H1 (cell line): ENCODE measurements at regions not wholly inside any gene's neighbourhood (a gene's known extent, or its start where the extent isn't known, plus 50 kb on each side); places are given as distances from the start of the nearest gene placed in this dataset.

Experiments
- HDAC2 ChIP-seq, 2 experiments: fragments of 300-600 bp in 1 of 2; sonication (generic) in 1 of 2; IDR thresholded peaks; 2 replicates each; pipeline ENCODE4 v1.6.1; 2011 to 2012; ENCODE audit warnings: low read depth in 2 of 2, low read length in 2 of 2, mild to moderate bottlenecking in 2 of 2, moderate library complexity in 2 of 2, borderline replicate concordance in 1 of 2, inconsistent platforms in 1 of 2
- MAFK ChIP-seq: IDR thresholded peaks from 2 replicates; pipeline ENCODE4 v1.6.1; 2012; ENCODE audit warnings: low read depth, mild to moderate bottlenecking, improper control_type of control experiment, low read length
- RBBP5 ChIP-seq: IDR thresholded peaks from 2 replicates; pipeline ENCODE4 v1.7.1; 2012; ENCODE audit warnings: low read depth, mild to moderate bottlenecking, inconsistent platforms, low read length, moderate library complexity, borderline replicate concordance
- TF ChIP-seq, protein P1 (sequence below): fragments of 300-600 bp; sonication (generic); IDR thresholded peaks from 2 replicates; pipeline ENCODE4 v1.7.1; 2012; ENCODE audit warnings: low read length, moderate library complexity, mild to moderate bottlenecking, inconsistent platforms; ENCODE audit not compliant: insufficient replicate concordance

DNA sequence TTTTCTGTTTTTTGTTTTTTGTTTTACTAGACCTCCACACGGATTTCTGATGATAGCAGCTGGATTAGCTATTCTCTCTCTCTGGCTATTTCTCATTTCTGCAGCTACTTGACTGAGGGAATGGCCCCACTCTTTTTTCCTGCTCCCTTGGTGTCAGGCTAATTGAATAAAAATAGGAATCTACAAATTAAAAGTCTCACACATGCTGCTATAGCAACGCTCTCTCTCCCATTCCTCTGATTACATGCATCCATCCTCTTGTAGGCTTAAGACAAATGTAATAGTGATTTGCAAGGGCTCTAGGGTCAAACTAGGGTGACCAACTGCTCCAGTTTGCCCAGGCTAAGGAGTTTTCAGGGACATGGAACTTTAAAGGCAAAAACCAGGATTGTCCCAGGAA lies 221.8 kb downstream of the PHLDA1 start (continued):
- TF ChIP-seq, protein P1, sequence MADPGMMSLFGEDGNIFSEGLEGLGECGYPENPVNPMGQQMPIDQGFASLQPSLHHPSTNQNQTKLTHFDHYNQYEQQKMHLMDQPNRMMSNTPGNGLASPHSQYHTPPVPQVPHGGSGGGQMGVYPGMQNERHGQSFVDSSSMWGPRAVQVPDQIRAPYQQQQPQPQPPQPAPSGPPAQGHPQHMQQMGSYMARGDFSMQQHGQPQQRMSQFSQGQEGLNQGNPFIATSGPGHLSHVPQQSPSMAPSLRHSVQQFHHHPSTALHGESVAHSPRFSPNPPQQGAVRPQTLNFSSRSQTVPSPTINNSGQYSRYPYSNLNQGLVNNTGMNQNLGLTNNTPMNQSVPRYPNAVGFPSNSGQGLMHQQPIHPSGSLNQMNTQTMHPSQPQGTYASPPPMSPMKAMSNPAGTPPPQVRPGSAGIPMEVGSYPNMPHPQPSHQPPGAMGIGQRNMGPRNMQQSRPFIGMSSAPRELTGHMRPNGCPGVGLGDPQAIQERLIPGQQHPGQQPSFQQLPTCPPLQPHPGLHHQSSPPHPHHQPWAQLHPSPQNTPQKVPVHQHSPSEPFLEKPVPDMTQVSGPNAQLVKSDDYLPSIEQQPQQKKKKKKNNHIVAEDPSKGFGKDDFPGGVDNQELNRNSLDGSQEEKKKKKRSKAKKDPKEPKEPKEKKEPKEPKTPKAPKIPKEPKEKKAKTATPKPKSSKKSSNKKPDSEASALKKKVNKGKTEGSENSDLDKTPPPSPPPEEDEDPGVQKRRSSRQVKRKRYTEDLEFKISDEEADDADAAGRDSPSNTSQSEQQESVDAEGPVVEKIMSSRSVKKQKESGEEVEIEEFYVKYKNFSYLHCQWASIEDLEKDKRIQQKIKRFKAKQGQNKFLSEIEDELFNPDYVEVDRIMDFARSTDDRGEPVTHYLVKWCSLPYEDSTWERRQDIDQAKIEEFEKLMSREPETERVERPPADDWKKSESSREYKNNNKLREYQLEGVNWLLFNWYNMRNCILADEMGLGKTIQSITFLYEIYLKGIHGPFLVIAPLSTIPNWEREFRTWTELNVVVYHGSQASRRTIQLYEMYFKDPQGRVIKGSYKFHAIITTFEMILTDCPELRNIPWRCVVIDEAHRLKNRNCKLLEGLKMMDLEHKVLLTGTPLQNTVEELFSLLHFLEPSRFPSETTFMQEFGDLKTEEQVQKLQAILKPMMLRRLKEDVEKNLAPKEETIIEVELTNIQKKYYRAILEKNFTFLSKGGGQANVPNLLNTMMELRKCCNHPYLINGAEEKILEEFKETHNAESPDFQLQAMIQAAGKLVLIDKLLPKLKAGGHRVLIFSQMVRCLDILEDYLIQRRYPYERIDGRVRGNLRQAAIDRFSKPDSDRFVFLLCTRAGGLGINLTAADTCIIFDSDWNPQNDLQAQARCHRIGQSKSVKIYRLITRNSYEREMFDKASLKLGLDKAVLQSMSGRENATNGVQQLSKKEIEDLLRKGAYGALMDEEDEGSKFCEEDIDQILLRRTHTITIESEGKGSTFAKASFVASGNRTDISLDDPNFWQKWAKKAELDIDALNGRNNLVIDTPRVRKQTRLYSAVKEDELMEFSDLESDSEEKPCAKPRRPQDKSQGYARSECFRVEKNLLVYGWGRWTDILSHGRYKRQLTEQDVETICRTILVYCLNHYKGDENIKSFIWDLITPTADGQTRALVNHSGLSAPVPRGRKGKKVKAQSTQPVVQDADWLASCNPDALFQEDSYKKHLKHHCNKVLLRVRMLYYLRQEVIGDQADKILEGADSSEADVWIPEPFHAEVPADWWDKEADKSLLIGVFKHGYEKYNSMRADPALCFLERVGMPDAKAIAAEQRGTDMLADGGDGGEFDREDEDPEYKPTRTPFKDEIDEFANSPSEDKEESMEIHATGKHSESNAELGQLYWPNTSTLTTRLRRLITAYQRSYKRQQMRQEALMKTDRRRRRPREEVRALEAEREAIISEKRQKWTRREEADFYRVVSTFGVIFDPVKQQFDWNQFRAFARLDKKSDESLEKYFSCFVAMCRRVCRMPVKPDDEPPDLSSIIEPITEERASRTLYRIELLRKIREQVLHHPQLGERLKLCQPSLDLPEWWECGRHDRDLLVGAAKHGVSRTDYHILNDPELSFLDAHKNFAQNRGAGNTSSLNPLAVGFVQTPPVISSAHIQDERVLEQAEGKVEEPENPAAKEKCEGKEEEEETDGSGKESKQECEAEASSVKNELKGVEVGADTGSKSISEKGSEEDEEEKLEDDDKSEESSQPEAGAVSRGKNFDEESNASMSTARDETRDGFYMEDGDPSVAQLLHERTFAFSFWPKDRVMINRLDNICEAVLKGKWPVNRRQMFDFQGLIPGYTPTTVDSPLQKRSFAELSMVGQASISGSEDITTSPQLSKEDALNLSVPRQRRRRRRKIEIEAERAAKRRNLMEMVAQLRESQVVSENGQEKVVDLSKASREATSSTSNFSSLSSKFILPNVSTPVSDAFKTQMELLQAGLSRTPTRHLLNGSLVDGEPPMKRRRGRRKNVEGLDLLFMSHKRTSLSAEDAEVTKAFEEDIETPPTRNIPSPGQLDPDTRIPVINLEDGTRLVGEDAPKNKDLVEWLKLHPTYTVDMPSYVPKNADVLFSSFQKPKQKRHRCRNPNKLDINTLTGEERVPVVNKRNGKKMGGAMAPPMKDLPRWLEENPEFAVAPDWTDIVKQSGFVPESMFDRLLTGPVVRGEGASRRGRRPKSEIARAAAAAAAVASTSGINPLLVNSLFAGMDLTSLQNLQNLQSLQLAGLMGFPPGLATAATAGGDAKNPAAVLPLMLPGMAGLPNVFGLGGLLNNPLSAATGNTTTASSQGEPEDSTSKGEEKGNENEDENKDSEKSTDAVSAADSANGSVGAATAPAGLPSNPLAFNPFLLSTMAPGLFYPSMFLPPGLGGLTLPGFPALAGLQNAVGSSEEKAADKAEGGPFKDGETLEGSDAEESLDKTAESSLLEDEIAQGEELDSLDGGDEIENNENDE: no peak
- TF ChIP-seq RBBP5: no peak
- TF ChIP-seq HDAC2 (IDR thresholded peaks at IDR 0.05; ENCODE audit: borderline replicate concordance in 1 of 2, low read depth in 2 of 2, low read length in 2 of 2): no peak
- TF ChIP-seq MAFK: no peak
